Smooth muscle cell (in vitro differentiated cells): ENCODE measurements at regions not wholly inside any gene's neighbourhood (a gene's known extent, or its start where the extent isn't known, plus 50 kb on each side); places are given as distances from the start of the nearest gene placed in this dataset.

Experiments
- DNase-seq: peaks from one replicate; lab custom pipeline; 2025; ENCODE audit not compliant: unreplicated experiment; lab: John Stamatoyannopoulos, UW
- H2AFZ ChIP-seq: fragments of 200-600 bp; sonication (generic); 2 replicates; pipeline ENCODE4 v1.6.0; 2016; ENCODE audit warnings: antibody characterized with exemption, low read depth, mild to moderate bottlenecking
- H3F3A ChIP-seq: fragments of 200-600 bp; sonication (generic); 2 replicates; pipeline ENCODE4 v1.6.0; 2017; ENCODE audit warnings: antibody characterized with exemption, low read depth
- H3K27ac ChIP-seq: fragments of 200-600 bp; sonication (generic); 2 replicates; pipeline ENCODE4 v1.5.1; 2016; ENCODE audit warnings: low read depth, mild to moderate bottlenecking
- H3K27me3 ChIP-seq: fragments of 200-600 bp; sonication (generic); 2 replicates; pipeline ENCODE4 v1.6.1; 2016; ENCODE audit warnings: low read depth, mild to moderate bottlenecking
- H3K36me3 ChIP-seq: fragments of 200-600 bp; sonication (generic); 2 replicates; pipeline ENCODE4 v1.5.1; 2016; ENCODE audit warnings: low read depth
- H3K4me1 ChIP-seq: fragments of 200-600 bp; sonication (generic); 2 replicates; pipeline ENCODE4 v1.5.1; 2016; ENCODE audit warnings: low read depth
- H3K4me2 ChIP-seq: fragments of 200-600 bp; sonication (generic); 2 replicates; pipeline ENCODE4 v1.6.0; 2016; ENCODE audit warnings: mild to moderate bottlenecking
- H3K4me3 ChIP-seq: fragments of 200-600 bp; sonication (generic); 2 replicates; pipeline ENCODE4 v1.5.1; 2016; ENCODE audit warnings: mild to moderate bottlenecking
- H3K79me2 ChIP-seq: fragments of 200-600 bp; sonication (generic); 2 replicates; pipeline ENCODE4 v1.6.0; 2016; ENCODE audit warnings: low read depth, mild to moderate bottlenecking
- H3K9ac ChIP-seq: fragments of 200-600 bp; sonication (generic); 2 replicates; pipeline ENCODE4 v1.6.0; 2016; ENCODE audit warnings: low read depth
- H3K9me3 ChIP-seq: fragments of 200-600 bp; sonication (generic); replicated peaks from 2 replicates; pipeline ENCODE4 v1.5.1; 2016; ENCODE audit warnings: low read depth
- H4K20me1 ChIP-seq: fragments of 200-600 bp; sonication (generic); 2 replicates; pipeline ENCODE4 v1.6.0; 2016; ENCODE audit warnings: low read depth
- CTCF ChIP-seq: fragments of 200-600 bp; sonication (generic); IDR thresholded peaks from 2 replicates; pipeline ENCODE4 v1.5.1; 2017; ENCODE audit warnings: borderline replicate concordance, mild to moderate bottlenecking, antibody characterized with exemption; ENCODE audit not compliant: insufficient read depth, poor library complexity, severe bottlenecking
- WGBS: methylation state at CpG from one replicate; pipeline ENCODE4 v1.1.7; 2016; ENCODE audit warnings: low lambda C conversion rate; 5-methylcytosine and 5-hydroxymethylcytosine counted together

GRCh38 chr1:18580047-18580446, 50.6 kb upstream of the PAX7 start:
- no peak overlapping the region for H3K4me2 ChIP-seq
- H3K36me3 ChIP-seq, result no peaks in the 10 kb centered on the region
- peaks cover 3% of the 10 kb centered on the region for H3K27me3 ChIP-seq
- H4K20me1 ChIP-seq, result no peaks in the 10 kb centered on the region
- no peak overlapping the region for H3K27ac ChIP-seq
- no peak for TF ChIP-seq CTCF
- no peak overlapping the region for H2AFZ ChIP-seq
- no peaks in the 10 kb centered on the region for H3K9me3 ChIP-seq
- H3K4me1 ChIP-seq, result no peaks in the 10 kb centered on the region
- no peak overlapping the region for H3K4me3 ChIP-seq
- H3K9ac ChIP-seq, result no peak overlapping the region
- no peaks in the 10 kb centered on the region for H3K79me2 ChIP-seq
- no peaks in the 10 kb centered on the region for H3F3A ChIP-seq
- 83% methylated on average over 7 of the region's 7 CpGs for WGBS
- DNase-seq, result no peak

- no peak overlapping the region for H3K4me2 ChIP-seq
- no peaks in the 10 kb centered on the region for H3K36me3 ChIP-seq
- no peak overlapping the region for H2AFZ ChIP-seq
- no peak for DNase-seq
- H3K79me2 ChIP-seq, result no peaks in the 10 kb centered on the region
- no peaks in the 10 kb centered on the region for H4K20me1 ChIP-seq
- no peaks in the 10 kb centered on the region for H3K9me3 ChIP-seq
- H3K4me3 ChIP-seq, result no peak overlapping the region
- no peak overlapping the region for H3K27ac ChIP-seq
- WGBS, result 69% methylated on average over 13 of the region's 13 CpGs
- H3F3A ChIP-seq, result no peaks in the 10 kb centered on the region
- no peak overlapping the region for H3K9ac ChIP-seq
- no peak for TF ChIP-seq CTCF
- H3K4me1 ChIP-seq, result no peaks in the 10 kb centered on the region
- peaks cover 3% of the 10 kb centered on the region for H3K27me3 ChIP-seq
Measured at GRCh38 chr1:18580691-18581419, 49.8 kb upstream of the PAX7 start.
